Hepatocyte (in vitro differentiated cells): ENCODE measurements at regions not wholly inside any gene's neighbourhood (a gene's known extent, or its start where the extent isn't known, plus 50 kb on each side); places are given as distances from the start of the nearest gene placed in this dataset.

Experiments
- EZH2 ChIP-seq: fragments of 200-600 bp; sonication (generic); IDR thresholded peaks from 2 replicates; pipeline ENCODE4 v1.6.1; 2016; ENCODE audit warnings: antibody characterized with exemption, mild to moderate bottlenecking, borderline replicate concordance
- EZH2phosphoT487 ChIP-seq: fragments of 200-600 bp; sonication (generic); IDR thresholded peaks from one replicate; pipeline ENCODE4 v1.6.1; 2018; ENCODE audit warnings: antibody characterized with exemption, mild to moderate bottlenecking, low read depth, moderate library complexity; ENCODE audit not compliant: unreplicated experiment, severe bottlenecking
- TF ChIP-seq, protein P1 (sequence below): fragments of 200-600 bp; sonication (generic); IDR thresholded peaks from 2 replicates; pipeline ENCODE4 v1.5.1; 2016; ENCODE audit warnings: antibody characterized with exemption, mild to moderate bottlenecking; ENCODE audit not compliant: poor library complexity

DNA sequence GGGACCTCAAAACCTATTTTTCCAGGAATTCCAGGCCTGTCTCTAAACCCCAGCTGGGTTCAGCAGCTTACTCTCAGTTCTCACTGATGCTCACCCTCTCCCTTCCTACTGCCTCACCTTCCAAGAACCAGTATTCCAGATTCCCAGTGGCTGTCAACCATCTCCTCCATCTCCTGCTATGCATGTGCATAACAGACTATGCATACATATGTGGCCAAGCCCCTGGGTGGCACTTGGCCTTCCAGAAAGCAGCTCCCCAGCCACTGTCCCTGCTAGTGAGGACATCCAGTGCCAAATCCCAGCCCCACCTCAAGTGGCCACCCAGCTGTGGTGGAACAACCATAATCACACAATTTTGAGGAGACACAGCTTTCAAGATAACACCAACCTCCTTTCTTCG is 475.7 kb upstream of the PKN2 start:
- TF ChIP-seq, protein P1, sequence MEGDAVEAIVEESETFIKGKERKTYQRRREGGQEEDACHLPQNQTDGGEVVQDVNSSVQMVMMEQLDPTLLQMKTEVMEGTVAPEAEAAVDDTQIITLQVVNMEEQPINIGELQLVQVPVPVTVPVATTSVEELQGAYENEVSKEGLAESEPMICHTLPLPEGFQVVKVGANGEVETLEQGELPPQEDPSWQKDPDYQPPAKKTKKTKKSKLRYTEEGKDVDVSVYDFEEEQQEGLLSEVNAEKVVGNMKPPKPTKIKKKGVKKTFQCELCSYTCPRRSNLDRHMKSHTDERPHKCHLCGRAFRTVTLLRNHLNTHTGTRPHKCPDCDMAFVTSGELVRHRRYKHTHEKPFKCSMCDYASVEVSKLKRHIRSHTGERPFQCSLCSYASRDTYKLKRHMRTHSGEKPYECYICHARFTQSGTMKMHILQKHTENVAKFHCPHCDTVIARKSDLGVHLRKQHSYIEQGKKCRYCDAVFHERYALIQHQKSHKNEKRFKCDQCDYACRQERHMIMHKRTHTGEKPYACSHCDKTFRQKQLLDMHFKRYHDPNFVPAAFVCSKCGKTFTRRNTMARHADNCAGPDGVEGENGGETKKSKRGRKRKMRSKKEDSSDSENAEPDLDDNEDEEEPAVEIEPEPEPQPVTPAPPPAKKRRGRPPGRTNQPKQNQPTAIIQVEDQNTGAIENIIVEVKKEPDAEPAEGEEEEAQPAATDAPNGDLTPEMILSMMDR, result no peak
- TF ChIP-seq EZH2 (no peak), EZH2phosphoT487 (no peak)
